Osteoblast (primary cell): ENCODE measurements at regions not wholly inside any gene's neighbourhood (a gene's known extent, or its start where the extent isn't known, plus 50 kb on each side); places are given as distances from the start of the nearest gene placed in this dataset.
A peak's percentile ranks its signal among the peaks of the same experiment; 100 is the strongest.

Experiments used
- DNase-seq: peaks from one replicate; pipeline ENCODE4 v3.0.0; 2011; ENCODE audit warnings: low spot score, mixed read lengths; ENCODE audit not compliant: insufficient read length; ENCODE audit errors: missing footprints
- H2AFZ ChIP-seq: 2 replicates; pipeline ENCODE4 v1.6.0; 2011; ENCODE audit warnings: mild to moderate bottlenecking, low read length
- H3K27ac ChIP-seq: 2 replicates; pipeline ENCODE4 v1.5.1; 2011; ENCODE audit warnings: mild to moderate bottlenecking, low read depth, low read length, moderate library complexity
- H3K27me3 ChIP-seq: 2 replicates; pipeline ENCODE4 v1.6.0; 2012; ENCODE audit warnings: mild to moderate bottlenecking, control low read depth, inconsistent platforms, low read length, moderate library complexity; ENCODE audit not compliant: insufficient read depth
- H3K36me3 ChIP-seq: 2 replicates; pipeline ENCODE4 v1.5.1; 2011; ENCODE audit warnings: mild to moderate bottlenecking, low read length, control low read depth, moderate library complexity; ENCODE audit not compliant: insufficient read depth
- H3K4me1 ChIP-seq: 2 replicates; pipeline ENCODE4 v1.5.1; 2011; ENCODE audit warnings: mild to moderate bottlenecking, low read length, control low read depth, moderate library complexity; ENCODE audit not compliant: insufficient read depth
- H3K4me2 ChIP-seq: 2 replicates; pipeline ENCODE4 v1.6.0; 2011; ENCODE audit warnings: mild to moderate bottlenecking, low read length; ENCODE audit not compliant: insufficient read depth
- H3K4me3 ChIP-seq: fragments of 200-600 bp; sonication (generic); 3 replicates; pipeline ENCODE4 v1.5.1; 2012; ENCODE audit warnings: mild to moderate bottlenecking, low read length, inconsistent platforms; ENCODE audit not compliant: insufficient read depth
- H3K79me2 ChIP-seq: 2 replicates; pipeline ENCODE4 v1.6.0; 2012; ENCODE audit warnings: mild to moderate bottlenecking, low read length, control low read depth, inconsistent platforms; ENCODE audit not compliant: insufficient read depth
- H3K9me3 ChIP-seq: 2 replicates; pipeline ENCODE4 v1.5.1; 2011; ENCODE audit warnings: low read depth, low read length, control low read depth
- H4K20me1 ChIP-seq: 2 replicates; pipeline ENCODE4 v1.6.0; 2012; ENCODE audit warnings: mild to moderate bottlenecking, low read length, control low read depth; ENCODE audit not compliant: insufficient read depth
- CTCF ChIP-seq: IDR thresholded peaks from 2 replicates; pipeline ENCODE4 v1.5.1; 2011; ENCODE audit warnings: mild to moderate bottlenecking, low read depth, low read length, moderate library complexity; ENCODE audit errors: extremely low read depth

- TF ChIP-seq CTCF, result no peak
- DNase-seq, result no peak
- H4K20me1 ChIP-seq, result no peaks in the 10 kb centered on the region
- H3K36me3 ChIP-seq, result no peaks in the 10 kb centered on the region
- H3K27ac ChIP-seq, result no peak overlapping the region
- no peak overlapping the region for H3K4me2 ChIP-seq
- H3K9me3 ChIP-seq, result no peaks in the 10 kb centered on the region
- no peaks in the 10 kb centered on the region for H3K79me2 ChIP-seq
- H3K4me1 ChIP-seq, result peaks cover 14% of the 10 kb centered on the region
- no peak overlapping the region for H2AFZ ChIP-seq
- H3K27me3 ChIP-seq, result peaks cover 3% of the 10 kb centered on the region
- H3K4me3 ChIP-seq, result no peak overlapping the region
Measured at GRCh38 chr10:47160261-47160908, 139.6 kb upstream of the GDF10 start.

GRCh38 chr10:47160967-47161366 is 139.0 kb upstream of the GDF10 start:
- peaks cover 3% of the 10 kb centered on the region for H3K27me3 ChIP-seq
- H3K4me1 ChIP-seq, result peaks cover 19% of the 10 kb centered on the region
- no peak overlapping the region for H2AFZ ChIP-seq
- H3K4me2 ChIP-seq, result no peak overlapping the region
- H3K79me2 ChIP-seq, result no peaks in the 10 kb centered on the region
- H3K9me3 ChIP-seq, result no peaks in the 10 kb centered on the region
- no peaks in the 10 kb centered on the region for H4K20me1 ChIP-seq
- H3K27ac ChIP-seq, result no peak overlapping the region
- no peak for TF ChIP-seq CTCF
- H3K4me3 ChIP-seq, result no peak overlapping the region
- DNase-seq, result no peak
- no peaks in the 10 kb centered on the region for H3K36me3 ChIP-seq

- Histone ChIP-seq H3K4me3 (no peak overlapping the region), H3K4me2 (no peak overlapping the region), H2AFZ (no peak overlapping the region), H3K4me1 (peaks cover 24% of the 10 kb centered on the region), H3K27ac (no peak overlapping the region), H4K20me1 (no peaks in the 10 kb centered on the region), H3K27me3 (peaks cover 3% of the 10 kb centered on the region), H3K36me3 (no peaks in the 10 kb centered on the region), H3K79me2 (no peaks in the 10 kb centered on the region), H3K9me3 (no peaks in the 10 kb centered on the region)
- no peak for TF ChIP-seq CTCF
- DNase-seq, result no peak
Measured at GRCh38 chr10:47161465-47161864, 138.5 kb upstream of the GDF10 start.

GRCh38 chr10:47164126-47164799 is 135.7 kb upstream of the GDF10 start:
- peak; percentile 83 for DNase-seq
- H3K27ac ChIP-seq, result peak overlapping the region; percentile 82

More at GRCh38 chr10:47164126-47164799, 135.7 kb upstream of the GDF10 start:
- H2AFZ ChIP-seq, result no peak overlapping the region
- H4K20me1 ChIP-seq, result no peaks in the 10 kb centered on the region
- peak overlapping the region; percentile 19 for H3K4me3 ChIP-seq
- H3K79me2 ChIP-seq, result no peaks in the 10 kb centered on the region
- peaks cover 34% of the 10 kb centered on the region for H3K4me1 ChIP-seq
- no peaks in the 10 kb centered on the region for H3K36me3 ChIP-seq
- H3K27me3 ChIP-seq, result no peaks in the 10 kb centered on the region
- H3K4me2 ChIP-seq, result peak overlapping the region; percentile 77
- no peak for TF ChIP-seq CTCF
- H3K9me3 ChIP-seq, result no peaks in the 10 kb centered on the region
